HG02870 (cell line): ENCODE measurements at regions not wholly inside any gene's neighbourhood (a gene's known extent, or its start where the extent isn't known, plus 50 kb on each side); places are given as distances from the start of the nearest gene placed in this dataset.

Source experiments
- ATAC-seq: cut with Tn5 transposase; IDR thresholded peaks from one replicate; pipeline ENCODE4 v1.9.1; 2021; ENCODE audit warnings: mild to moderate bottlenecking, moderate library complexity; ENCODE audit not compliant: unreplicated experiment

DNA sequence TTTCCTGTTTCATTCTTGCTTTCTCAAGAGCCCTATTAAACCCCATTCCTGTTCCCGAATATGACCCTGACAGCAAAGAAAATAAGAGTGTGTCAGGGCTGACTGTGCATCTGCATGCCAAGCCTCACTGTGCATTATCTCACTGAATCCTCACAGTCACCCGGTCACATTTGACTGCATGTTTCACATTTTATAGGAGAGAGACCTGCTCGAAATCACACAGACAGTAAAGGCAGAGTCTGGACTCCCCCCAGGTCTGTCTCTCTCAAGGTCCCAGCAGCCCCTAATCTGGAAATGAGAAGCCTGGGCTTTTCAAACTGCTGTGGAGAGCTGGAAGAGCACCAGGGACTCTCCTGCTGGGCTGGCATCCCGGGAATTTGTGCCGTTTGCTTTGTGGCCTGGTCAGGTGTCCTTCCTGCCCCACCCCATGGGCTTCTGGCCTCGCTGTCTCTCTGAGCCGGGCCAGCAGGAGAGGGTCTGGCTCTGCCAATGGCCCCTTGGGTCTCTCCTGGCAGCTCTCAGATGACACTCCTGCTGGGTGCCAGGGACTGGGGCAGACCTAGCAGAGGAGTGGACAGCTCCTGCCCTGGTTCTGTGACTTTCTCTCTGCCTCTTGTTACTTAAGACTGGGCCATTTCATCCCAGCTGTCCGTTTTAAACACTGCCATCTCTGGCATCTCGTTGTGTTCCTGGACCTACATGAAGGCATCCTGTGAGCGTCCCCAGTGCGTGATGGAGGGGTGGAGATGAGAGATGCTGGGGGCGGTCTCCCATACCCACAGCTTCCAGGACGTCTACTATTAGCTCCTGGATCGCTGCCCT, 173.6 kb downstream of the ARHGAP12 start:
- ATAC-seq, result no peak

DNA sequence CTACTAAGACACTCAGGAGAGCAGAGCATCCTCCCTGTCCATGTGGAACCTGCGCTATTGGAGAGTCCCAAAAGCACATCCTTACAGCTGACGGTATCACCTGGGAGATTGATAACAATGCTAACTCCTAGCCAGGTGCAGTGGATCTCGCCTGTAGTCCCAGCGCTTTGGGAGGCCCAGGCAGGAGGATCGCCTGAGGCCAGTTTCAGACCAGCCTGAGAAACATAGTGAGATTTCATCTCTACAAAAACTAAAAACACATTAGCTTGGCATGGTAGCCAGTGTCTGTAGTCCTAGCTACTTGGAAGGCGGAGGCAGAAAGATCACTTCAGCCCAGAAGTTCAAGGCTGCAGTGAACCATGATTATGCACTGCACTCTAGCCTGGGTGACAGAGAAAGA, 174.9 kb downstream of the ARHGAP12 start:
- ATAC-seq, result no peak

DNA sequence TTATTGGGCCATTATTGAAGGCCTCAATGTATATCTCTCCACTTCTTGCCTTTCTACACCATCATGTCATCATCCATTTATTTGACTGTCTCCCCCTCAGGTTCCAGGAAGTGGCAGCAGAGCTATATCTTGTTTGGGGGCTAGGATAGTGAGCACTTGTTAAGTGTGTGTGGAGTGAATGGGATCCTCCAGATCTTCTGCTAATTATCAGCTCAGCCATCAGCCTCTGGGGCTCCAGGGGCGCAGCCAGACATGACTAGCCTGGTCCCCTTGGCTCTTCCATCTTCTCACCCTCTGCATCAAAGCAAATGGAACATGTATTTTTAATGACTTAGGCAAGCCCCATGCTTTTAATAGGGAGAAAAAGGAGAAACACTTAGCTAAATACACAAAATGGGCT, 176.5 kb downstream of the ARHGAP12 start:
- ATAC-seq, result no peak

DNA sequence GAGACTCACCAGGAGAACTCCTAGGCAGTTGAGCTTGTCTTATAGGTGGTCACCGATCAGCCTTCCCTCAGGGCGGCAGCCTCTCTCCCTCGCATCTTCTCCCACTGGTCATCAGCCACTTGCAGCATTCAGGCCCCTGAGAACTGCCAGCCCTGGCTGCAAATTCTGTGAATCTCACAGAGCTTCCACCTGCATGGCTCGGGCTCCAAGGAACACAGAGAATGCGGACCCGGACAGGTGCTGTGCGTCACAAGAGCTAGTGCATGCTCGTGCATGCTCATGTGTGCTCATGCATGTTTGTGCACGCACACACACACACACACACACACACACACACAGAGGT, 176.9 kb downstream of the ARHGAP12 start:
- no peak for ATAC-seq

DNA sequence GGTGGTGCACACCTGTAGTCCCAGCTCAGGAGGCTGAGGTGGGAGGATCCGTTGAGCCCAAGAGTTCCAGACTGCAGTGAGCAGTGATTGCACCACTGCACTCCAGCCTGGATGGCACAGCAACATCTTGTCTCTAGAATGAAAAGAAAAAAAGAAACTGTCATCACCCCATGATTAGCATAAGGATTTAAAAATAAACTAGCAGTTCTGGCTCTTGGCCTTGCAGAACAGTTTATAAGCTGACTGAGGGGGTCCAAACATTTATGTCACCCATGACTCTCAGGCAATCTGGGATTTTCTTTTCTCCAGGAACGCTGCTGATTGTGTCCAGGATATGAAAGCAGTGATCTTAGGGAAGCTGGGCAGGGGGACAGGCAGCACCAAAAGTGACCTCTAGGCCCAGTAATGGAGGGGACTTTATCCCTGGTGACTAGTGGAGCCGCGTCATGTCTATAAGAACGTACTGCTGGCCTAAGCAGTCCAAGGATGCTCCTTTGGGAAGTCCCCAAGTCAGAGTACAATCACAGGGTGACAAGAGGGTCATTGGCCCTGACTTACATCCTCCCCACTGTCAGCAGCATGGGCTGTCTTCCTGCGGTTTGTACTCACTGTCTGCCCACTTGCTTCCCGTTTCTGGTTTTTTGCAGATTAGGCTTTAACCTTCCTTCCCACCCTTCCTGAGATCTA, 177.4 kb downstream of the ARHGAP12 start:
- ATAC-seq, result no peak

DNA sequence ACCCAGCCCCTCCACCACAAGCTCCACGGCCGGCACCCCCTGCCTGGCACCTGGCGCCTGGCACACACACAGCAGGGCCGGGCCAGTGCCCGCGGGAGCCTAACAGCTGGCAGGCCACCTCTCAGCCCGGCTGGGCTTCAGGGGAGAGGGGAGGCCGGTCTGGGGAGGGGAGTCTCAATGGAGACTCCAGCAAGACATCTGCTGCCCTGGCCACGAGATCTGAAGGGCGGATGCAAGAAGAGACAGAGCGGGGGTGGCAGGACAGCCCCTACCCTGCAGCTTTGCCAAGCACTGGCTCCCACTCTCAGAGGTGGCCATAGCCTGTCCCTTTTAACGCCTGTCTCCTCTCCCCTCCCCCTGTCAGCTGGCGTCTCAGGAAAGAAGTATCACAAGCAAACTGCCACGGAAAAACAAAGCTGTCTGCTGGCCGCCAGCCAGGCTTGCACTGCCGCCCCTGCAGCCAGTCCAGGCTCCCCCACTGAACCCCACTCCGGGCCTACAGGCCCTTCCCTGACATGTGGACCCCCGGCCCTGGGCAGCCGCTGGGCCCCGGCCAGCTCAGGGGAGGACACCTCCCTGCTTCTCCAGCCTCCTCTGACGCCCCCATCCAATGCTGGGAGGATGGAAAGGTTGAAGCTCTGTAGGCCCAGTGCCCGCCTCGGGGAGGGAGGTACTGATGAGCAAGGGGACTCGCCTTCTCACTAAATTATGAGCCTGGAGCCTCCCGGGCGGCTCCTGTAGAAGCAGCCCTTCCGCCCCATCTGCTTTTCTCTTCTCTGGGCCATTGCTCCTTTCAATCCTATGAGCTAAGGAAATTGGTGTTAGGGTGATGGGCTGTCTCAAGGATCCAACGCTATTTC, 178.4 kb downstream of the ARHGAP12 start:
- no peak for ATAC-seq

DNA sequence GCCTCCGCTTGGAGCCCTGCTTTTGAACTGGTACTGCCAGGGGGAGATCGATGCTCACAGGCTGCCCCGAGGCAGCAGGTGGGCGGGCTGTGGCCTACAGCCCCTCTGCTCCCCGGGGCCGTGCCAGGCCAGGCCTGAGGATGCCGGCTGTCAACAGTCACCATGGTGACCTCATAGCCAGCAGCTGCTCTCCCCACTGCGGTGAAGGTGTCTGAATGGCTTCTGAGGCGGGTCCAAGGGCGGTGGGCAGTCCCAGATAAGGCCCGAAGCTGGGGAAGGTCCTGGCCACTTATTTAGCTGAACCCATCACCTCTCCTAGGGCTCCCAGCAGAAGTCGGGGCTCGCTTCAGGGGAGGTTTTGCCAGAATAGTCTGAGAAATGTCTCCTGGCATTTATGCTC, 179.3 kb downstream of the ARHGAP12 start:
- ATAC-seq, result no peak

DNA sequence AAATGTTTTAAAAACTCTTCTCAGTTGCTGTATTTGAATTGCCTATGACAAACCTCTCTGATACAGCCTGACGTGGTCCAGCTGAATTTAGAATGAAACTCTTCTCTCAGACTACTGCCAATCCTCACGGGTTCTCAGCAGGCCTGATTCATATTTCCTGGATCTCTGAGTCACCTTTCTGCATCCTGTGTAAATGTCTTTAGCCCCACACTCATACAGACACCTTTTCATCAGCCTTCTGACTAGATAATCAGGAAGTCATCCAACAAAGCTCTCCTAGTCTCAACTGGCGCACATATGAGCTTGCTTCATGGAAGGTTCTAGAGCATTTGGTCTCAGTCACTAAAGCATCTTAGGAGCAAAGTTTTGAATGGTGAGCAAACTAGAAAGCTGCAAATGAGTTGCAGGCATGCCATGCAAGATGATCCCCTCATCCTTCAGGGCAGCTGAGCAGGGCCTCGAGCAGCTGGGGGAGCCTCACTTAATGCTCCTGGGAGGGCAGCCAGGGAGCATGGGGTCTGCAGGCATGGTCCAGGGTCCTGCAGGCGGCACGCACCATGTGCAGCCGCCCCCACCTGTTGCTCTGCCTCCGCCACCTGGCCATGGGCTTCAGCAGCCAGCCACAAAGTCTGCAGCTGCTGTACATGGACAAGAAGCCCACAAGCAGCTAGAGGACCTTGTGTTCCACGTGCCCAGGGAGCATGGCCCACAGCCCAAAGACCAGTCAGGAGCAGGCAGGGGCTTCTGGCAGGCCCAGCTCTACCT, 182.8 kb downstream of the ARHGAP12 start:
- ATAC-seq, result no peak

DNA sequence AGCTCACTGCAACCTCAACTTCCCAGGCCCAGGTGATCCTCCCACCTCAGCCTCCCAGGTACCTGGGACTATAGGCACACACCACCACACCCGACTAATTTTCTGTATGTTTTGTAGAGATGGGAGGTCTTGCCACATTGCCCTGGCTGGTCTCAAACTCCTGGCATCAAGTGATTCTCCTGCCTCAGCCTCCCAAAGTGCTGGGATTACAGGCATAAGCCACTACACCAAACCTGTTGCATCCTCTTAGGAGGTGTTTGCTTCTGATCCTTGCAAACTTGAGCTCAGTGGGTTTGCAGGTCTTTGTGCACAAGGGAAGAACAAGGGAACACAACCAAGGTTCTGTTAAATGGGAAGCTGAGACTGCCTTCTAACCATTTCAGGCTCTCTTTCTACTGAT, 184.6 kb downstream of the ARHGAP12 start:
- no peak for ATAC-seq

DNA sequence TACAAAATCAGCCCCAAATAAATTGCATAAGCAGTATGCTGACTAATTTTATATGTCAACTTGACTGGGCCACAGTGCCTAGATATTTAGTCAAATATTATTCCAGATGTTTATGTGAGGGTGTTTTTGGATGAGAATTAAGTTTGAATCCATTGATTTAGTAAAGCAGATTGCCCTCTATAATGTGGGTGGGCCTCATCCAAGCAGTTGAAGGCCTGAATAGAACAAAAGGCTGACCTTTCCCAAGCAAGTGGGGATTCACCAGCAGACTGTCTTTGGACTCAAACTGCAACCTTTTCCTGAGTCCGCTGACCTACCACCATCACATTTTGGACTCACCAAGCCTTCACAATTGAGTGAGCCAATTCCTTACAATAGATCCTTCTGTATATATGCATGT, 186.4 kb downstream of the ARHGAP12 start:
- no peak for ATAC-seq

DNA sequence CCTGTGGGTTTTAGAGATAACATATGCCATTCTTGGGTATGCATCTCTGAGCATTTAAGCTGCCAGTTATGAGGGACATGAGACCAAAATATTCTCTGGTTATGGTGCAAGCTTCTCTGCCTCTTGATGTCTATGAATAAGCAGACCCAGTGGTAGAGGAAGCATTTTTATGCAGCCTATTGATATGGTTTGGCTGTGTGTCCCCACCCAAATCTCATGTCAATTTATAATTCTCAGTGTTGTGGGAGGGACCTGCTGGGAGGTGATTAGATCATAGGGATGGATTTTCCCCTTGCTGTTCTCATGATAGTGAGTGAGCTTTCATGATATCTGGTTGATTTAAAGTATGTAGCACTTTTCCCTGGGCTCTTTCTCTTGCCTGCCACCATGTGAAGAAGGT, 187.2 kb downstream of the ARHGAP12 start:
- ATAC-seq, result no peak

DNA sequence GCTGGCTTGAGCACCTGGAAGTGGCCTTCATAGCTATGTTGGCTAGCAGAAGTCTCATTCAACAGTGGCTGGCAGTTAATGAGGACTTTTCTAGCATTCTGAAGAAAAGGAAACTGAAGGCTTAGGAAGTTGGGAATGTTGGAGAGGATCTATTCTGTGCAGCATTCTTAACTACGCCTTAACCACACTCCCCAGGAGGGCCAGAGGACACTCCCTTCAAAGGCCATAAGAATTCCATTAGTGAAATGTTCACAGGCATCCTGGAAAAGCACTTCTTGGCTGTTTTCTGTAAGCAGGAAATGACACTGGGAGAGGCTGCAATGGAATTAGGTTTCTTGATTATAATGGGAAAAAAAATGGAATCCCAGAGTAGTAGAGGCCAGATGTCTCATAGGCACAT, 188.9 kb downstream of the ARHGAP12 start:
- no peak for ATAC-seq

DNA sequence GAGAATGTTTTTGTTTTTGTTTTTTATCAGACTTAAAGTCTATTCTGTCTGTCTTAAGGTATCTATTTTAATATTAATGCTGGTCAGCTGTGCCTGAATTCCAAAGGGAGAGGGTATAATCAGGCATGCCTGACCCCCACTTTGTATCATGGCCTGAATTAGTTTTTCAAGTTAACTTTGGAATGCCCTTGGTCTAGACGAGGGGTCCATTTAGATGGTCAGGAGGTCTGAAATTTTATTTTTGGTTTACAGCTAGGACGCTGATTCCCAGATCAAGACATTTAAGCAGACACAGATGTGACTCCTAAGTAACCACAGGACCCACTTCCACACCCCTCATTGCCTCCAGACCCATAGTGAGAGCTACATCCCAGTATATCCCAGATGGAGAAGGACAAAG, 189.5 kb downstream of the ARHGAP12 start:
- no peak for ATAC-seq

DNA sequence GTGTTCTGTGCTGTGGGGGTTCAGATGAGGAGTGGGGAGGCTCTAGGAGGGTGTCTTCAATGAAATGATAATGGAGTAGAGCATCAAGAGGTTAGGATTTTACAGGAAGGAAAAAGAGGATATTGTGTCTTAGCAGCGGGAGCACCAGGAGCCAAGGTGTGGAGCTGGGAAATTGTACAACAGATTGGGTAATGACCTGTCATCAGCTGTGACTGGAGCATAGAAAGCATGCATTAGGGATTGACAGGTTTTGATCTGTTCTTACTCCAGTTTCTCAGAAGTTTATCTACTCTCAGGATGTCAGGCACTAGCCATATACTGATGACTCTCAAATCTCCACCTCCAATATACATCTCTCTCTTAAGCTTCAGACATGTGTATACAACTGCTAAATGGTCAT, 196.9 kb downstream of the ARHGAP12 start:
- no peak for ATAC-seq

DNA sequence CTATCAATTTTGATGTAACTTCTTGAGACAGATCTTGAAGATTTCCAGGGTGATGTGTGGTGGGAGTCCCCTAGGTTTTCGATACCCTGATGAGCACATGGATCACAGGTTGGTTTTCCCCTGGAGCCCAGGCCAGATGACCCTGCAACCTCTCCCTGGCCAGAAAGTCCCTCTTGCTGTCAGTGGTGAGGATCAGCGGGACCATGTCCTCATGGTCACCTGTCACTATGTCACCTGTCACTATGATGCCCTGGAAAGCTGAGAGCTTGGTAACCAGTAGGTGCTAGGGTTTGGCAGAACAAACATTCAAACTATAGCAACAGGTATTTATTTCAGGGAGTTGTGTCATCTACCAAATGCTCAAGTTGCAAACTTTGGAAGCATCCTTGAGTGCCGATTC, 197.9 kb downstream of the ARHGAP12 start:
- ATAC-seq, result no peak

DNA sequence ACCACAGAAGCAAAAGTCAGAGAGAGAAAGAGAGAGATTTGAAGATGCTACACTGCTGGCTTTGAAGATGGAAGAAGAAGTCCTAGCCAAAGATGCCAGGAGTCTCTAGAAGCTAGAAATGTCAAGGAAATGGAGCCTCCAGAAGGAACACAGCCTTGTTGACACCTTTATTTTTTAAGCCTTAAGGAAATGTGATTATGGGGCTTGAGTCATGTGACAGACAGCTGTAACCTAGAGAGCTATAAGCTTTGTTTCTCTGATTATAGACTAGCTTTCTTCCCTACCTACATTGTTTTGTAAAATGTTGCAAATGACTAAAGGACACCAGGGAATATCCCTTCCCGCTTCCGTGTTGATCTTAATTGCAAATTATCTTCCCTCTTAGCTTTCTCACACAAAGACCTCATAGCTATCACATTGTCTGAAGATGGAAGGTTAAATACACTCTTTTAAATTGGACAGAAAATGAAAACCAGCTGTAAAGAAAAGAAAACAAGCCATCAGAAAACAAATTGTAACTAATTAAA, 199.9 kb downstream of the ARHGAP12 start:
- no peak for ATAC-seq

DNA sequence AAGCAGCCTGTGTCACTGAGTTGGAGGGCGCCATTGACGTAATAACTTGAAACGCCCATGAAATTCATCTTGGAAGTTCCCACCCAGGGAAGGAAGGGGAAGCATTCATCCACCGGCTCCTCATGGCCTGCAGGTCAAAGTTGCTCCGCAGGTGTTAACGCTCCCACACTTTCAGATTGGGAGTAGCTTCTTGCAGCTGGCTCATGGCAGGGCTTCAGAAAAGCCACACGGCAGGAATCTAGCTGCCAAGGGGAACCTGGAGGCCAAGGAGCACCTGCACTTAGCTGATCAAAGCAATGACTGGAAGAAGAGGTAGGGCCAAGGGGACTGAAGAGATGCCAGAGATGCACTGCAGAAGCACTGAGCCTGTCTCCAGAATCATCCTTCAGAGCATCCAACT, 203.2 kb downstream of the ARHGAP12 start:
- ATAC-seq, result no peak

DNA sequence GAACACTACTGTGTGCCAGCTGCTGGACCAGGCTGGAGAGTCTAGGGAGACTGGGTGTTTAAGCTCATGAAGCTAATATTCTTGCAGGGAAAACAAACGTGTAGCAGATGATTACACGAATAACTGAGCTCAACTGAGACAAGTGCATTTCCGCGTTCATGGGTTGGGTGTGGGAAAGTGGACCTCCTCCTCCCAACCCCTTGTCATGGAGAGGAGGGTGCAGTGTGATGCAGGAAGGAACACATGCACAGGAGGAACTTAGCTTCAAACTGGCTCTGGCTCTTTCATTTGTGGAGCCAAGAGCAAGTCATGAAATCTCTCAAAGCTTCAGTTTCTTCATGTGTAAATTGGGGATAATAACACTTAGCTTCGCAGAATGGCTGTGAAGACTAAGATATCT, 204.3 kb downstream of the ARHGAP12 start:
- ATAC-seq, result no peak

DNA sequence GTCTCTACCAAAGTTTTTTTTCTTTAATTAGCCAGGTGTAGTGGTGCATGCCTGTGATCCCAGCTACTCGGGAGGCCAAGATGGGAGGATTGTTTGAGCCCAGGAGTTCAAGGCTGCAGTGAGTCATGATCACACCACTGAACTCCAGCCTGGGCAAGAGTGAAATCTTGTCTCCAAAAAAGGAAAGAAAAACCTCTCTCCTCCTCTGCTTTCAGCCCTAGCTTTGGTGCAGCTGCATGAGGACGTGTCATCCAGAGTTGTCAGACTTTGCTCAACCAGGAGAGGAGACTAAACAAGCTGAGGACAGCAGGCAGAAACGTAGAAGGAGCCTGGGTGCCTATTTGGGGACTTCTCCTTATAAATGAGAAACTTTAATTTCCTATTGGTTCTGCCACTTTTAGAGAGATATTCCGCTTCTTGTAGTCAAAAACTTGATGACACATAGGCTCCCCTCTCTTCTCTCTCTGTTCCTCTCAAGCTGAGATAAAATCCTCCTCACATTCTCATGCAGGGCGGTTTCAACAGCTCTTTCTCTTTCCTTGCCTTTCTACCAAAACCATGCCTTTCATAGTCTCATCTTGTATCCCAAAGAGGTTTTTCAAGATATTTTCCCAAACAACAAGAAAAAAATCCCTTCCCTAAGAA, 205.4 kb downstream of the ARHGAP12 start:
- ATAC-seq, result no peak

DNA sequence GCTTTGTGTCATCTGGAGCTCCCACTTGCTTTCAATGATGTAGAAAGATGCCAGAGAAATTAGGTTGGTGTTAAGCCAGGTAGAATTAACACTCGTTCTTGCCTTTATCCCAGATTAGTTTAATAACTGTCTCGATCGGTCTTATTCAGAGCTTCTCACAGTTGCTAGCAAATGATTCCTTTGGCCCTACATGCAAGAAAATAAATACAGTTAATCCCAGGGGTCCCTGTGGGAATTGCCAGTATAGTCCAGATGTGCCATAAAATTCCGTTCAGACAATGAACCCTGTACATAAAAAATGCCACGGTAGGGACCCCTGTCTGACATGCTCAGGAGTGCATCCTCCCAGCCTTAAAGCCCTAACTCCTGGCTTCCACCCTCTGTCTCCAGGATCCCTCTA, 207.5 kb downstream of the ARHGAP12 start:
- ATAC-seq, result no peak
